ENCODE measurements at regions not wholly inside any gene's neighbourhood (a gene's known extent, or its start where the extent isn't known, plus 50 kb on each side); places are given as distances from the start of the nearest gene placed in this dataset.
A peak's percentile ranks its signal among the peaks of the same experiment; 100 is the strongest.
"Not testable (repeated sequence)": the region's sequence is repeated elsewhere in the genome, so short reads cannot be mapped to it uniquely, and the experiment has no call there.

DNA sequence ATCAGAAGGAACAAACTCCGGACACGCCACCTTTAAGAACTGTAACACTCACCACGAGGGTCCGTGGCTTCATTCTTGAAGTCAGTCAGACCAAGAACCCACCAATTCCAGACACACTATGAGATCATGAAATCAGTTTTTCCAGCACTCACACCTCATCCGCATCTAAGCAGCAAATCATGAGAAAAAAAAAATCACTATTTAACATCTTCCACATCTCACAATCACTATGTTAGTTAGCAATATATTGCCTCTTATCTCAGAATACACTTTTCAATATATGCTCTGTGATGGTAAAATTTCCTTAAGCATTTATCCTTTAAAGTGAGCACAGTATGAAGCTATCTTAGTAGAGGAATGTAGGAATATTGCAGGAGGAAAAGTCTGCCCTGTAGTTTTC, 328.7 kb downstream of the FAM181B start:
- 90 to 95% methylated on average over 2 to 5 of the region's 5 CpGs for WGBS, 2 experiments (ENCODE audit: insufficient coverage in 1 of 2, insufficient read length in 1 of 2)
- Mint-ChIP-seq H3K4me3 (no peak overlapping the region), H3K4me1 (peaks cover 12% of the 10 kb centered on the region), H3K27ac (peak overlapping the region; percentile 64), H3K36me3 (ENCODE audit: low read depth) (no peaks in the 10 kb centered on the region), H3K27me3 (ENCODE audit: insufficient read depth) (peaks cover 2% of the 10 kb centered on the region), H3K9me3 (peaks cover 9% of the 10 kb centered on the region)
- TF ChIP-seq CTCF (conservative IDR thresholded peaks at IDR 0.05): no peak
- no peak overlapping the region for H3K27ac ChIP-seq (ENCODE audit: low read depth, low read length)
- H3K27me3 ChIP-seq (ENCODE audit: control insufficient read depth, insufficient read depth, low read length, poor library complexity, severe bottlenecking): no peaks in the 10 kb centered on the region
- H3K4me1 ChIP-seq (ENCODE audit: control insufficient read depth, insufficient read depth, low read length): no peaks in the 10 kb centered on the region
- no peaks in the 10 kb centered on the region for H3K9me3 ChIP-seq (ENCODE audit: control insufficient read depth, low read length)
- H3K4me3 ChIP-seq (ENCODE audit: low read length): no peak overlapping the region
- H3K36me3 ChIP-seq (ENCODE audit: control insufficient read depth, insufficient read depth, low read length): no peaks in the 10 kb centered on the region
- no peak overlapping the region for H3K9ac ChIP-seq (ENCODE audit: extremely low read depth, low read length, poor library complexity, severe bottlenecking)
- no peak for DNase-seq

- Histone ChIP-seq H3K27me3 (ENCODE audit: control insufficient read depth, insufficient read depth, low read length, poor library complexity, severe bottlenecking) (no peaks in the 10 kb centered on the region), H3K4me1 (ENCODE audit: control insufficient read depth, insufficient read depth, low read length) (no peaks in the 10 kb centered on the region), H3K27ac (ENCODE audit: low read depth, low read length) (no peak overlapping the region), H3K4me3 (ENCODE audit: low read length) (no peak overlapping the region), H3K9ac (ENCODE audit: extremely low read depth, low read length, poor library complexity, severe bottlenecking) (no peak overlapping the region), H3K9me3 (ENCODE audit: control insufficient read depth, low read length) (no peaks in the 10 kb centered on the region), H3K36me3 (ENCODE audit: control insufficient read depth, insufficient read depth, low read length) (no peaks in the 10 kb centered on the region)
- H3K4me3 Mint-ChIP-seq: no peak overlapping the region
- 96 to 98% methylated on average over 16 to 49 of the region's 49 CpGs for WGBS, 2 experiments (ENCODE audit: insufficient coverage in 1 of 2, insufficient read length in 1 of 2)
- H3K27ac Mint-ChIP-seq: no peak overlapping the region
- peaks cover 2% of the 10 kb centered on the region for H3K27me3 Mint-ChIP-seq (ENCODE audit: insufficient read depth)
- no peaks in the 10 kb centered on the region for H3K36me3 Mint-ChIP-seq (ENCODE audit: low read depth)
- H3K9me3 Mint-ChIP-seq: peaks cover 9% of the 10 kb centered on the region
- no peak for DNase-seq
- peaks cover 12% of the 10 kb centered on the region for H3K4me1 Mint-ChIP-seq
- no peak for TF ChIP-seq CTCF (conservative IDR thresholded peaks at IDR 0.05)
Measured at GRCh38 chr11:82403640-82404305, 329.9 kb downstream of the FAM181B start.

GRCh38 chr11:82398300-82398815, 335.3 kb downstream of the FAM181B start:
- no peak overlapping the region for H3K27ac Mint-ChIP-seq
- Histone ChIP-seq H3K27ac (ENCODE audit: low read depth, low read length) (no peak overlapping the region), H3K27me3 (ENCODE audit: control insufficient read depth, insufficient read depth, low read length, poor library complexity, severe bottlenecking) (no peaks in the 10 kb centered on the region), H3K9me3 (ENCODE audit: control insufficient read depth, low read length) (no peaks in the 10 kb centered on the region), H3K4me3 (ENCODE audit: low read length) (no peak overlapping the region), H3K4me1 (ENCODE audit: control insufficient read depth, insufficient read depth, low read length) (no peaks in the 10 kb centered on the region), H3K9ac (ENCODE audit: extremely low read depth, low read length, poor library complexity, severe bottlenecking) (no peak overlapping the region), H3K36me3 (ENCODE audit: control insufficient read depth, insufficient read depth, low read length) (no peaks in the 10 kb centered on the region)
- DNase-seq: no peak
- H3K36me3 Mint-ChIP-seq (ENCODE audit: low read depth): no peaks in the 10 kb centered on the region
- peaks cover 3% of the 10 kb centered on the region for H3K9me3 Mint-ChIP-seq
- H3K4me3 Mint-ChIP-seq: no peak overlapping the region
- no peaks in the 10 kb centered on the region for H3K27me3 Mint-ChIP-seq (ENCODE audit: insufficient read depth)
- TF ChIP-seq CTCF (conservative IDR thresholded peaks at IDR 0.05): no peak
- WGBS, 2 experiments (ENCODE audit: insufficient coverage in 1 of 2, insufficient read length in 1 of 2): 93% methylated on average over 3 to 4 of the region's 4 CpGs
- no peaks in the 10 kb centered on the region for H3K4me1 Mint-ChIP-seq

- H3K9ac ChIP-seq (ENCODE audit: extremely low read depth, low read length, poor library complexity, severe bottlenecking); H3K4me1 Mint-ChIP-seq; H3K9me3 ChIP-seq (ENCODE audit: control insufficient read depth, low read length); H3K27ac Mint-ChIP-seq; H3K4me1 ChIP-seq (ENCODE audit: control insufficient read depth, insufficient read depth, low read length); H3K4me3 ChIP-seq (ENCODE audit: low read length); H3K9me3 Mint-ChIP-seq; H3K27me3 Mint-ChIP-seq (ENCODE audit: insufficient read depth); H3K4me3 Mint-ChIP-seq; H3K27ac ChIP-seq (ENCODE audit: low read depth, low read length); H3K36me3 Mint-ChIP-seq (ENCODE audit: low read depth); DNase-seq; H3K27me3 ChIP-seq (ENCODE audit: control insufficient read depth, insufficient read depth, low read length, poor library complexity, severe bottlenecking); H3K36me3 ChIP-seq (ENCODE audit: control insufficient read depth, insufficient read depth, low read length): not testable (repeated sequence)
- WGBS, 2 experiments (ENCODE audit: insufficient coverage in 1 of 2, insufficient read length in 1 of 2): 78 to 92% methylated on average over 1 to 5 of the region's 5 CpGs
Measured at GRCh38 chr11:82396639-82397038, 337.0 kb downstream of the FAM181B start.

Data from endodermal cell (in vitro differentiated cells).